GM19351 (cell line): ENCODE measurements at regions not wholly inside any gene's neighbourhood (a gene's known extent, or its start where the extent isn't known, plus 50 kb on each side); places are given as distances from the start of the nearest gene placed in this dataset.

Source experiments
- ATAC-seq: cut with Tn5 transposase; IDR thresholded peaks from one replicate; pipeline ENCODE4 v1.9.1; 2021; ENCODE audit warnings: mild to moderate bottlenecking, moderate library complexity; ENCODE audit not compliant: unreplicated experiment

- no peak for ATAC-seq
Measured at GRCh38 chr4:29521281-29521680, 1198.9 kb upstream of the PCDH7 start.

- no peak for ATAC-seq
Measured at GRCh38 chr4:29536745-29537144, 1183.4 kb upstream of the PCDH7 start.

GRCh38 chr4:29538889-29539646 lies 1181.1 kb upstream of the PCDH7 start:
- ATAC-seq, result no peak

GRCh38 chr4:29540439-29541102 lies 1179.6 kb upstream of the PCDH7 start:
- peak; percentile 62 for ATAC-seq

- ATAC-seq, result no peak
Measured at GRCh38 chr4:29541757-29542156, 1178.4 kb upstream of the PCDH7 start.

GRCh38 chr4:29549342-29549741 lies 1170.8 kb upstream of the PCDH7 start:
- ATAC-seq, result no peak

GRCh38 chr4:29551821-29552220 lies 1168.3 kb upstream of the PCDH7 start:
- no peak for ATAC-seq

GRCh38 chr4:29553846-29554245 lies 1166.3 kb upstream of the PCDH7 start:
- ATAC-seq, result no peak

- no peak for ATAC-seq
Measured at GRCh38 chr4:29558789-29559188, 1161.4 kb upstream of the PCDH7 start.

- ATAC-seq, result no peak
Measured at GRCh38 chr4:29559286-29559685, 1160.9 kb upstream of the PCDH7 start.

- no peak for ATAC-seq
Measured at GRCh38 chr4:29560452-29560851, 1159.7 kb upstream of the PCDH7 start.

GRCh38 chr4:29565256-29565655 lies 1154.9 kb upstream of the PCDH7 start:
- ATAC-seq, result no peak

GRCh38 chr4:29566371-29566770 lies 1153.8 kb upstream of the PCDH7 start:
- ATAC-seq, result no peak

- ATAC-seq, result no peak
Measured at GRCh38 chr4:29571322-29571721, 1148.8 kb upstream of the PCDH7 start.

GRCh38 chr4:29578329-29578728 lies 1141.8 kb upstream of the PCDH7 start:
- no peak for ATAC-seq

- ATAC-seq, result no peak
Measured at GRCh38 chr4:29581457-29581856, 1138.7 kb upstream of the PCDH7 start.

- no peak for ATAC-seq
Measured at GRCh38 chr4:29588617-29589016, 1131.6 kb upstream of the PCDH7 start.

- ATAC-seq, result no peak
Measured at GRCh38 chr4:29596228-29596627, 1123.9 kb upstream of the PCDH7 start.

- ATAC-seq, result no peak
Measured at GRCh38 chr4:29619168-29619567, 1101.0 kb upstream of the PCDH7 start.

GRCh38 chr4:29632199-29632598 lies 1088.0 kb upstream of the PCDH7 start:
- ATAC-seq, result no peak

- ATAC-seq, result no peak
Measured at GRCh38 chr4:29636961-29637360, 1083.2 kb upstream of the PCDH7 start.

- ATAC-seq, result no peak
Measured at GRCh38 chr4:29653221-29653620, 1066.9 kb upstream of the PCDH7 start.

GRCh38 chr4:29680644-29681043 lies 1039.5 kb upstream of the PCDH7 start:
- ATAC-seq, result no peak
